Neural progenitor cell (in vitro differentiated cells): ENCODE measurements at regions not wholly inside any gene's neighbourhood (a gene's known extent, or its start where the extent isn't known, plus 50 kb on each side); places are given as distances from the start of the nearest gene placed in this dataset.

Experiments used
- EZH2 ChIP-seq: fragments of 200-600 bp; sonication (generic); IDR thresholded peaks from 2 replicates; pipeline ENCODE4 v1.6.1; 2017; ENCODE audit warnings: antibody characterized with exemption, mild to moderate bottlenecking, moderate library complexity
- EZH2phosphoT487 ChIP-seq: fragments of 200-600 bp; sonication (generic); IDR thresholded peaks from 2 replicates; pipeline ENCODE4 v1.6.1; 2017; ENCODE audit warnings: antibody characterized with exemption
- TF ChIP-seq, protein P1 (sequence below): fragments of 200-600 bp; sonication (generic); IDR thresholded peaks from 2 replicates; pipeline ENCODE4 v1.5.1; 2017; ENCODE audit warnings: antibody characterized with exemption, mild to moderate bottlenecking

DNA sequence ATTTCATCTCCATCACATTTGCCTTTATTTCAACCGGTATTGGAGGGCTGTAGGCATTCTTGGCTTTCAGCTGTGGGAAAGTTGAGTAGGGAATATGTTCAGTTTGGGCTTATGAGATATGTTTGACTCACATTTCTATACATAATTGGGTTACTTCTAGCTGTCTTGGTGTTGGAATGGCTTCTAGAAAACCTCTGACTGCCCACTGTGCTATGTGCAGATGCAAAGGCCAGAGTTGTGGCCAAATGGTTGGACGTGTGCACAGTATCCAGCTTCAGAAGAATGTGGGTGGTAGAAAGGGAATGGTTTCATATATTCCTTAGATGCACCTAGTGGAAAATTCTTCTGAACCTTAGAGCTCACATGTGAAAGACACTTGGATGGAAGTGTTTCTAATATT is 92.6 kb upstream of the H2AZ1 start:
- TF ChIP-seq, protein P1, sequence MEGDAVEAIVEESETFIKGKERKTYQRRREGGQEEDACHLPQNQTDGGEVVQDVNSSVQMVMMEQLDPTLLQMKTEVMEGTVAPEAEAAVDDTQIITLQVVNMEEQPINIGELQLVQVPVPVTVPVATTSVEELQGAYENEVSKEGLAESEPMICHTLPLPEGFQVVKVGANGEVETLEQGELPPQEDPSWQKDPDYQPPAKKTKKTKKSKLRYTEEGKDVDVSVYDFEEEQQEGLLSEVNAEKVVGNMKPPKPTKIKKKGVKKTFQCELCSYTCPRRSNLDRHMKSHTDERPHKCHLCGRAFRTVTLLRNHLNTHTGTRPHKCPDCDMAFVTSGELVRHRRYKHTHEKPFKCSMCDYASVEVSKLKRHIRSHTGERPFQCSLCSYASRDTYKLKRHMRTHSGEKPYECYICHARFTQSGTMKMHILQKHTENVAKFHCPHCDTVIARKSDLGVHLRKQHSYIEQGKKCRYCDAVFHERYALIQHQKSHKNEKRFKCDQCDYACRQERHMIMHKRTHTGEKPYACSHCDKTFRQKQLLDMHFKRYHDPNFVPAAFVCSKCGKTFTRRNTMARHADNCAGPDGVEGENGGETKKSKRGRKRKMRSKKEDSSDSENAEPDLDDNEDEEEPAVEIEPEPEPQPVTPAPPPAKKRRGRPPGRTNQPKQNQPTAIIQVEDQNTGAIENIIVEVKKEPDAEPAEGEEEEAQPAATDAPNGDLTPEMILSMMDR: no peak
- TF ChIP-seq EZH2 (no peak), EZH2phosphoT487 (no peak)
